Lung (tissue), 11 donors: ENCODE measurements at regions not wholly inside any gene's neighbourhood (a gene's known extent, or its start where the extent isn't known, plus 50 kb on each side); places are given as distances from the start of the nearest gene placed in this dataset.
A peak's percentile ranks its signal among the peaks of the same experiment; 100 is the strongest.

ENCODE experiments used
- ATAC-seq: fragments of 200-7000 bp; cut with Tn5 transposase; one replicate; pipeline ENCODE4 v1.9.1; 2020; ENCODE audit warnings: moderate number of reproducible peaks; ENCODE audit not compliant: insufficient read depth, low FRiP score
- DNase-seq, 3 donors: peaks; one replicate each; pipeline ENCODE4 v3.0.0-alpha.2; 2013 to 2017
- H3K27ac ChIP-seq, 2 donors: one replicate each; pipeline ENCODE4 v1.5.1; 2013; ENCODE audit warnings: mild to moderate bottlenecking in 2 of 2, moderate library complexity in 2 of 2, control low read depth in 1 of 2, inconsistent platforms in 1 of 2, low read depth in 1 of 2, low read length in 1 of 2
- H3K27me3 ChIP-seq, 3 donors: one replicate each; pipeline ENCODE4 v1.5.1; 2013; ENCODE audit warnings: low read length in 2 of 3; ENCODE audit not compliant: control insufficient read depth in 3 of 3, insufficient read depth in 3 of 3
- H3K36me3 ChIP-seq, 4 donors: one replicate each; pipeline ENCODE4 v1.5.1; 2013; ENCODE audit warnings: low read length in 4 of 4, mild to moderate bottlenecking in 1 of 4, moderate library complexity in 1 of 4; ENCODE audit not compliant: control insufficient read depth in 4 of 4, insufficient read depth in 4 of 4
- H3K4me1 ChIP-seq, 5 donors: one replicate each; pipeline ENCODE4 v1.5.1; 2013; ENCODE audit warnings: low read length in 5 of 5, mild to moderate bottlenecking in 2 of 5, moderate library complexity in 1 of 5; ENCODE audit not compliant: control insufficient read depth in 5 of 5, insufficient read depth in 5 of 5
- H3K4me3 ChIP-seq: one replicate; pipeline ENCODE4 v1.5.1; 2013; ENCODE audit warnings: mild to moderate bottlenecking, control low read depth, moderate library complexity
- H3K9ac ChIP-seq, 2 donors: one replicate each; pipeline ENCODE4 v1.5.1; 2013; ENCODE audit warnings: low read length in 2 of 2, control low read depth in 1 of 2; ENCODE audit not compliant: insufficient read depth in 1 of 2
- H3K9me3 ChIP-seq, 4 donors: one replicate each; pipeline ENCODE4 v1.5.1; 2013; ENCODE audit warnings: low read length in 3 of 4, mild to moderate bottlenecking in 1 of 4, moderate library complexity in 1 of 4; ENCODE audit not compliant: control insufficient read depth in 4 of 4, insufficient read depth in 3 of 4
- CTCF ChIP-seq: IDR thresholded peaks from 2 replicates; pipeline ENCODE4 v1.5.1; 2012; ENCODE audit warnings: mild to moderate bottlenecking; ENCODE audit errors: control extremely low read depth, extremely low read depth
- WGBS, 2 donors: extraction: QIAGEN DNeasy Blood & Tissue Kit; methylation state at CpG; one replicate each; pipeline ENCODE4 v1.1.7; 2013; 5-methylcytosine and 5-hydroxymethylcytosine counted together
- donor health status: control.
- donor health status: control.
- donor health status: Bipolar disorder and iron deficiency.
- donor health status: healthy.
- donor health status: DM: yes; HTN: yes; CAD: no.

- no peak overlapping the region for H3K27ac ChIP-seq
Observed at GRCh38 chr16:64211331-64211730, 910.5 kb downstream of the CDH11 start.

GRCh38 chr16:64206862-64207261 is 915.0 kb downstream of the CDH11 start:
- peaks cover 0 to 7% (median 0%) of the 10 kb centered on the region in 5 donors for H3K4me1 ChIP-seq
- H3K9ac ChIP-seq: no peak overlapping the region
- H3K27ac ChIP-seq: no peak overlapping the region
- ATAC-seq (no peak), DNase-seq (peak; percentile 93 to 98 (median 98))
- no peaks in the 10 kb centered on the region for H3K27me3 ChIP-seq
- H3K4me3 ChIP-seq: no peak overlapping the region
- H3K36me3 ChIP-seq: no peaks in the 10 kb centered on the region
- no peak for TF ChIP-seq CTCF
- H3K9me3 ChIP-seq: no peaks in the 10 kb centered on the region
- 55 to 69% methylated on average over 2 of the region's 2 CpGs for WGBS, 2 donors

More at GRCh38 chr16:64211331-64211730, 910.5 kb downstream of the CDH11 start:
- Histone ChIP-seq H3K4me1 (peaks cover 0 to 3% (median 0%) of the 10 kb centered on the region in 5 donors), H3K27me3 (no peaks in the 10 kb centered on the region), H3K36me3 (no peaks in the 10 kb centered on the region), H3K9ac (no peak overlapping the region), H3K9me3 (no peaks in the 10 kb centered on the region), H3K4me3 (no peak overlapping the region)
- TF ChIP-seq CTCF: no peak
- ATAC-seq (no peak), DNase-seq (no peak)
- 79 to 82% methylated on average over 5 of the region's 5 CpGs for WGBS, 2 donors

- ATAC-seq: no peak
- Histone ChIP-seq H3K27me3 (no peaks in the 10 kb centered on the region), H3K9ac (no peak overlapping the region), H3K4me3 (no peak overlapping the region), H3K27ac (no peak overlapping the region), H3K4me1 (peaks cover 0 to 7% (median 0%) of the 10 kb centered on the region in 5 donors), H3K36me3 (no peaks in the 10 kb centered on the region), H3K9me3 (no peaks in the 10 kb centered on the region)
- no peak for TF ChIP-seq CTCF
- no peak for DNase-seq
- WGBS, 2 donors: 72 to 82% methylated on average over 4 of the region's 4 CpGs
Observed at GRCh38 chr16:64203126-64203525, 918.7 kb downstream of the CDH11 start.

GRCh38 chr16:64202571-64202970 is 919.3 kb downstream of the CDH11 start:
- no peak overlapping the region for H3K27ac ChIP-seq
- H3K9me3 ChIP-seq: no peaks in the 10 kb centered on the region
- H3K27me3 ChIP-seq: no peaks in the 10 kb centered on the region
- H3K4me3 ChIP-seq: no peak overlapping the region
- H3K4me1 ChIP-seq: peaks cover 0 to 5% (median 0%) of the 10 kb centered on the region in 5 donors
- DNase-seq (no peak), ATAC-seq (no peak)
- H3K36me3 ChIP-seq: no peaks in the 10 kb centered on the region
- WGBS, 2 donors: 74 to 77% methylated on average over 4 of the region's 4 CpGs
- no peak overlapping the region for H3K9ac ChIP-seq
- no peak for TF ChIP-seq CTCF
